ENCODE measurements at regions not wholly inside any gene's neighbourhood (a gene's known extent, or its start where the extent isn't known, plus 50 kb on each side); places are given as distances from the start of the nearest gene placed in this dataset.
"Not testable (repeated sequence)": the region's sequence is repeated elsewhere in the genome, so short reads cannot be mapped to it uniquely, and the experiment has no call there.

DNA sequence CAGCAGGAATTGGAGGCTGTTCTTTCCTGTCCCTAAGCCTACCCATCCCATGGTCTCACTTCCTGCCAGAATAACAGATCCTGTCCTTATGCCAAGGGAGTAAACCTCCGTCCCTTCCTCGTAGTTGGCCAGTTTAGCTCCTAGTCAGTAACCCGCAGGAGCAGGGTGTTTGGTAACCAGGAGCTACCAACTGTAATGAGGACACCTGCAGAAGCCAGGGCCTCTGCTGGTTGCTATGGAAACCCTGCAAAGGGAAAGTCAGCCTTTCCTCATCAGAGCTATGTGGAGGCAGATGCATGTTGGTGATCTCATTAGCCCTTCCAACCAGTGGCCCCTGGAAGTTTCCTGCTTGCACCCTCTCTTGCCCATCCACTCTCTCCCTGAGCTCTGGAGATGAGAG, 368.2 kb upstream of the SULF2 start:
- peak in 1 of 2 donors; percentile 45 for DNase-seq (ENCODE audit: low spot score in 2 of 2)

DNA sequence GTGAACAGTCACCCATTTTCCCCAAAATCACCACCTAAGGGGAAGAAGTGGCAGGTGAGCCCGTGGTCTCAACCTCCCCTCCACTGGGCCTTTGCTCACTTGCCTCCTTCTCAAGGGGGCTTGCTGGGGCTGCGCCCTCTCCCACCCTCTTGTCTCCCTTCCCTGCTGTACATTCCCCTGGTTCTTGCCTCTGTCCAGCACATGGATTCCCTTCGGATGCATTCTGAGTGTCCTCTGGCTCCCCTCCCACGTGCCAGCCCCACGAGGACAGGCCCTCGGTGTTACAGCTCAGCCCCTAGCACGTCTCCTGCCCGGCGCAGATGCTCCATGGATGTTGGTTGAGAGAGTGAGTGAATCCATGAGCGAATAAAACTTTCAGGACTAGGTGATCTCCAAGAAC, 367.8 kb upstream of the SULF2 start:
- no peak for DNase-seq (ENCODE audit: low spot score in 2 of 2)
- no peak for FAIRE-seq

More for the DNA sequence above, 368.2 kb upstream of the SULF2 start:
- no peak for FAIRE-seq

DNA sequence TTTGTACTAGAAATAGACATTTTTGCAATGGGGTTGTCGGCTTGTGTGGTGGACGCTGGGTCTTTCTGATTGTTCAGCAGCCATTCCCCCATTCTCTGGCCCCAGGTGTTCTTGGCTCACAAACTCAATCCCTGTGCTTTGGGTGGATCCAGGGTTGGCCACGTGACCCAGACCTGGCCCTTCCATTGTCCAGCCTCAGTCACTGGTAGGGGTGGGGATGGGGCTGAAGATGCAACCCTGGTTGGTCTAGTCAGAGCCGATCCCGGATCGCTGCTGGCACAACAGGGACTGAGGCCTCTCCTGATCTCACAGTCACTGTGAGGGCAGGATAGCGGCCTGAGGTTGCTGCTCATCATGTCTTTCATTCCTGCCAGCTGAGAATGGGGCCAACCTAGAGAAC, 365.3 kb upstream of the SULF2 start:
- no peak for DNase-seq (ENCODE audit: low spot score in 2 of 2)
- no peak for FAIRE-seq

DNA sequence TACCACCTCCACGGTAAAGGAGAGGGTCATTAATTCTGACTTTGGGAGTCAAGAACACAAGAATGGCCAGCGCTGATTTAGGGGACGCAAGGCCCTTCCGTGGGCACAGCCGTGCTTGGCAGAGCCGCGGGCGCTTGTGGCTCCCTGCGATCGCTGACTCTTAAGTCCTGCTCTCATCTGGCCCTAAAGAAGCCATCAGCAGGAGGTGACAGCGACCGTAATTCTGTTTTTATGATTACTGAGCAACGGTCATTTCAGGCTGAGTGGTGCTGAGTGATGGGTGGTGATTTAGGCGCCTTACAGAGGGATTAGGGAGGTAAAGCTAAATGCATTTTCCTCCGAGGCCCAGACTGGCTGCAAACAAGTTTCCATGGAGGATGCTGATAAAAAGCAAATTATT, 364.6 kb upstream of the SULF2 start:
- FAIRE-seq (no peak), DNase-seq (ENCODE audit: low spot score in 2 of 2) (no peak)

DNA sequence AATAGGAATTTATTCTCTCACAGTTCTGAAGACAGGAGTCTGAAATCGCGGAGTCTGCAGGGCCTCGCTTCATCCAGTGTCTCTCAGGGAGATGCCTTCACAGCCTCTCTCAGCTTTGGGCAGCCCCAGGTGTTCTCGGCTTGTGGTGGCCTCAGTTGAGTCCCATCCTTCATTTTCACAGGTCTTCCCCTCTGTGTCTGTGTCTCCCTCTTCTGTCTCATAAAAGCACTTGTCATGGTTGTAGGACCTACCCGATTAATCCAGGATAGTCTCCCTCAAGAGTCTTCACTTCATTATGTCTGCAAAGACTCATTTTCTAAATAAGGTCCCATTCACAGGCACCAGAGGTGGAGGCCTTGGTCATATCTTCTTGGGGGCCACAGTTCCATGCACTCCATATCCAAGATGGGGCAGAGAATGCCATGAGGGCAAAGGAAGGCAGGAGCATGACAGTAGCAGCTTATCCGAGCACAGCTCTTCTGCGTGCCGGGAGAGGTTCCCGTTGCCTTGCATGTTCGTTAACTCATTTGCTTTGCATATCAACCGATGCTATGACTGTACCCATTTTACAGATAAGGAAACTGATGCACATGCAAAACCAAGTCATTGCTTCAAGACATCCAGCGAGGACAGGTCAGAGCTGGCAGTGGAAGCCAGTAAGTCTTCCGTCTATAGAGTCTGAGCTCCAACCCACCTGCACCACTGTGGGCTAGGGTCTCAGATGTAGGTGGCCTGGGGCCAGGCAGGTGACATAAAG, 363.8 kb upstream of the SULF2 start:
- FAIRE-seq: no peak
- DNase-seq (ENCODE audit: low spot score in 2 of 2): no peak

DNA sequence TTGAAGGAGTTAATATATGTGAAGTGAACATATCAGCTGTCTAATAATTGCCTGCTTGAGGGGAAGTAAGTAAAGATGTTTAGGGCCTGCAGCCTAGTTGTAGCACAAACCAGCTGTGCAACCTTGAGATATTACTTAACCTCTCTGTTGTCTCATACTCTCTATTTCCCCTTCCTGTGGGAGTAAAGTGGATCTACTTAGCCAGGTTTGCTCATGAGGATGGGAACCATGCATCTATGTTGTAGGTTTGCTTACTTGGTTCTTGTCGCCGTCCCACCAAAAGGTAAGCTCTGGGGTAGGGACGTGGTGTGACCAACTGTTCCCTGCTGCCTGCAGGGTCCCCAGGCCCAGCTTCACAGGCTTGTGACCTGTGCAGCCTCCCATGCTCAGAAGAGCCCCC, 362.7 kb upstream of the SULF2 start:
- DNase-seq (ENCODE audit: low spot score in 2 of 2) (no peak), FAIRE-seq (no peak)

DNA sequence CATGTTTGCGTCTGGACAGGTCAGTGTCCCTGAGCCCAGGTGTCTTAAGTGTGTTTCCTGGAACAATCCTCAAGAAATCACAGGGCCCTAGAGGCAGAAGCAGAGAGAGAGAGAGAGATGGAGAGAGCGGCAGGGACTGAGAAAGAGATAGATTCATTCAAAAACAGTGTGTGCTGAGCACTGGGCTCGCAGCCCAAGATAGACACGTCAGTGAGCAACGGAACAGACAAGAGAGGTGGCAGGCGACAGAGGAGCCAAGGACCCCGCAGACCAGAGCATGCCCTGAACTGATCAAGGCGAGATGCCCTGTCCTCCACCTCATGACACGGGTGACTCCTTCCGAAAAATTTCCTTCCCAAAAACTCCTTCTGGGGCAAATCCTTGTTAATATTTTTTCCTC, 362.0 kb upstream of the SULF2 start:
- FAIRE-seq (no peak), DNase-seq (ENCODE audit: low spot score in 2 of 2) (no peak)

DNA sequence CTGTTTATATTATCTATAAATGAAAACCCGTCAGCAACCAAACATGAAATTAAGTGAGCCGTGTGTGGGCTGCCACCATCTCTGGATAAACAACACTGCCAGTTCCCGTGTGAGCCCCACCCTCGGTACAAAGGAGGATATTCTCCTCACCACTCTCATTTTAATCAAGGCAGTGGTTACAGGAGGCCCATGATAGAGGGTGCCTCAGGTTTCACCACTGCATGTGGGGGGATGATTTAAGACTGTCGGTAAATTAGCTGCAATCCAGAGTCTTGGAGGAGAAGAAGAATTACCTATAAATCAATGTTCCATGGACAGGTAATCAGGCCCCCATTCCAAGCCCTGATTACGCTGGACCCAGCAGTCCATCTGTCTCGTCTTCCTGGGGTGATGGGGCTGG, 361.6 kb upstream of the SULF2 start:
- DNase-seq (ENCODE audit: low spot score in 2 of 2) (no peak), FAIRE-seq (no peak)

DNA sequence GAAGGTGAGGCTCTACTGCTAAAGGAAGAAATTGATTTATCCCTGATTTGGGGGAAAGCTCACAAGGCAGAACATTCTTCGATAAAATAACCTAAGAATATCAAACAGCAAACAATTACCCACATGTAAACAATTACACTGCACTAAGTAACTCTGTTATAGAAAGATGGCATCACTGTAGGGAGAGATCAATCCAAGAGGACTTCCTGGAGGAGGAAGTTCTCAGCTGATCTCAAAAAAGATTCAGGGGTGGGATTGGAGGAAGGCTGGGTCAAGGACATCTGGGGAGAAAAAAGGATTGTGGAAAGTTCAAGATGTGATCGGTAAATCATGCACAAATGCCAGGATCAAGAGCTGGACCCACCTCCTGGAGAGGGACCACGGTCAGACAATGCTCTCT, 361.0 kb upstream of the SULF2 start:
- FAIRE-seq: no peak
- DNase-seq (ENCODE audit: low spot score in 2 of 2): no peak

DNA sequence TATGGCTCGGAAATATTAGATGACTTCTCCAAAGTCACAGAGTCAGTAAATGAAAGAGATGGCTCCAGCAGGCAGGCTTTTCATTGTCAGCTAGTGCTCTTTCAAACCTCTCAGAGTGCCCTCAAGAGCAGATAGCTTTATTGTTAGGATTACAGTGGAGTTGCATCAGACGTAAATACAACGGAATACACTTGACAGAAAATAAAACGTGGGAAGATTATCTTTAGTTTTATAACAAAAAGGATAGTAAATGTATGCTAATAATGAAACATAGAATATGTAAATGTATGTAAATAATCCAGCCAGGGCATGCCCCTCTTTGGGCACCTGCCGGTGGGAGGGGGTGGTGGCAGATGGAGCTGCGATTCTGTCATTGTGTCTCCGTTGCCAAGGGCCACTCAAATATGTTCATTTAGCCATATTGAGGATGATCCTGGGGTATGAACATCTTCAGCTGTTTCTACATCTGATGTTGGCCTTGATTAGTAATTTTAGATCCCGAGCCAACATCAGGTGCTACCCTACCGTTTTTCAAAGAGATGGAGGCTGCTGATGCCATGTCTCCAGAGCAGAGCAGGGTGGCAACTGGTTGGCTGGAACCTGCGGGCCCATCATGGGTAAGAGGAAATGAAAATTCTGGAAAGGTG, 358.3 kb upstream of the SULF2 start:
- DNase-seq (ENCODE audit: low spot score in 2 of 2) (no peak), FAIRE-seq (no peak)

DNA sequence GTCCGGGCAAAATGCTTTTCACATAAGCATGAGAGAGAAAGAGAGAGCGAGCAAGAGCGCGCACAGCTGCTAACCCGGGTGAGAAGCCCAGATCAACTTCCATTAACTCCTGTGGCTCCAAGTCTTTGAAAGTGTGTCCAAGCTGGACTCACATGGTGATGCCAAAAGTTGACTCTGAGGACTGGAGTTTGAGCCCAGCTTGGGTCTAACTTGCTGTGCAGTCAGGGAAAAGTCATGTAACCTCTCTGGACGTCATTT, 357.2 kb upstream of the SULF2 start:
- FAIRE-seq (no peak), DNase-seq (ENCODE audit: low spot score in 2 of 2) (no peak)

DNA sequence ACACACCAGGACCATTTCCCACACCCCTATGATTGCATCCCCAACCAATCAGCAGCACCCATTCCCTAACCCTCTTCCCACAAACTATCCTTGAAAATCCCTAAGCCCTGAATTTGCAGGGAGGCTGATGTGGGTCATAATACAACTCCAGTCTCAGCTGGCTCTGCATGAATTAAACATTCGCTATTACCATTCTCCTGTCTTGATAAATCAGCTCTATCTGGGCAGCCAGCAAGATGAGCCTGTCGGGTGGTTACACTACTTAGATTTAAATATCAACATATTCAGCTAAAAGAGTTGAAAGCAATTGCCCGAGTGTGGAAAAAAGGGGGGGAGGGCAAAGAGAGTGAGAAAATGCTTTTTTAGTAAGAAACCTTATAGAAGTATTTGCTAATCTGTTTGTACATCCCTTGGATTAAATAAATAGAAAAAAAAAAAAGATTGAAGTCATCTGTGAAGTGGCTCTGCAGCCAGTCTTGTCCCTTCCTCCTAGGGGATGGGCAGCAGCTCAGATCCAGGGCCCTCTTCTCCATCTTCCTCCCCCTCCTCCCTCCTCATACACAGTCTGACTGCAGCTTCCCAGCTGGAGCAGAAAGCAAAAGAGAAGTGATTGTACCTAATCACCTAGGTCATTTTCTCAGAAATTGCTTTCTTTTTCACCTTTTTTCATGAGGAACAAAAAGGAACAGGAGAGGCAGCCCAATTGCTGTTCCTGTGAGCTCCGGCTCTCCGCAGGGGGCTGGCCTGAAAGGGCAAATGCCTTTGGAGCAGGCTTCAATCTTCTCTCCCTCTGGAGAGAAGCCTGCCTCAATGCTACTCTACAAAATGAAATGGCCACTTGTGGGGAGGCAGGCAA, 356.6 kb upstream of the SULF2 start:
- DNase-seq (ENCODE audit: low spot score in 2 of 2) (no peak), FAIRE-seq (no peak)

DNA sequence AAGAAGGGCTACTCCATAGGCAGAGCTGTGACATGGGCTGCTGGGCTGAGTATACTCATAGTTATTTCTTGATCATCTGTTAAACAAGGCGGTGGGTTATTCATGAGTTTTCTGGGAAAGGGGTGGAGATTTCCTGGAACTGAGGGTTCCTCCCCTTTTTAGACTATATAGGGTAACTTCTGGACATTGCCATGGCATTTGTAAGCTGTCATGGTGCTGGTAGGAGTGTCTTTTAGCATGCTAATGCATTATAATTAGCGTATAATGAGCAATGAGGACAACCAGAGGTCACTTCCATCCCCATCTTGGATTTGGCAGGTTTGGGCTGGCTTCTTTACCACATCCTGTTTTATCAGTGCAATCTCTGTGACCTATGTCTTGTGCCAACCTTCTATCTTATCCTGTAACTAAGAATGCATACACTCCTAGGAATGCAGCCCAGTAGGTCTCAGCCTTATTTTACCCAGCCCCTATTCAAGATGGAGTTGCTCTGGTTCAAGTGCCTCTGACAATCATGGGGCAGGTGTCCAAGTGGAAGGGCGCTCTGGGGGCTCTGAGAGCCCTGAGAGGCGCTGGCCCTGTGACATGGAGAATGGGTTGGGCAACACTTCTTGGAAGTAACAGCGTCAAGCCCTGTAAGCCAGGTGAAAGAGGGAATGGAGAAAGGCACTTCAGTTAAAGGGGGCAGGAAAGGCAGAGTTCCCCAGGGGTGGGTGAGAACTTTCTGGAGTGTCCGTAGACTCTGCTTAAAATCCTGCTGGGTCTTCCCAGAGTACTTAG, 354.2 kb upstream of the SULF2 start:
- DNase-seq (ENCODE audit: low spot score in 2 of 2) (no peak), FAIRE-seq (no peak)

DNA sequence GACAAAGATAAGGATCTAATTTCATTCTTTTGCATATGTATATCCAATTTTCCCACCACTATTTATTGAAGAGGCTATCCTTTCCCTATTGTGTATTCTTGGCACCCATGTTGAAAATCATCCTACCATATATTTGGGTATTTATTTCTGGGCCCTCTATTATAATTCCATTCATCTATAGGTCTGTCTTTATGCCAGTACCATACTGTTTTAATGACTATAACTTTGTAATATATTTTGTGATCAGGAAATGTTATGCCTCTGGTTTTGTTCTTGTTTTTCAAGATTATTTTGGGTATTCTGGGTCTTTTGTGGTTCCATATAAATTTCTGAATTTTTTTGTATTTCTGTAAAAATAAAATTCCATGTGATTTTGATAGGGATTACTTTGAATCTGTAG, 347.6 kb upstream of the SULF2 start:
- FAIRE-seq (no peak), DNase-seq (ENCODE audit: low spot score in 2 of 2) (no peak)

DNA sequence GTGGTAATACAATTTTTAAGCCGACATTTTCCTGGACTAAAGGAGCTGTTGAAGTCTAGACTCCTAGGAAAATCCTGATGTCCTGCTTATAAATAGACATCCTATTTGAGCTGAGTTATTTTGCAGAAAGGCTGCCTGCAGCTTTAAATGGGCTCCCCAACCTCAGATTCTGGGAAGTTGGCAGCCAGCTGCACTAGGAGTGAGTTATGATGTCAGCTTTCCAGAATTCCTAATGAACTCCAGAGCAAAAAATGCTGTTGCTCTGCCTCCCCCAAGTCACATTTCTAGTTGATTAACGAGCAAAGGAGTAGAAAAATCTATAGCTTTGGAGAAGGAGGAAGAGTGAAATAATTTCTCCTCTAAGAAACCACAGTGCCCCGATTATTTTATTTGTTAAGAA, 346.3 kb upstream of the SULF2 start:
- DNase-seq (ENCODE audit: low spot score in 2 of 2): no peak
- FAIRE-seq: no peak

DNA sequence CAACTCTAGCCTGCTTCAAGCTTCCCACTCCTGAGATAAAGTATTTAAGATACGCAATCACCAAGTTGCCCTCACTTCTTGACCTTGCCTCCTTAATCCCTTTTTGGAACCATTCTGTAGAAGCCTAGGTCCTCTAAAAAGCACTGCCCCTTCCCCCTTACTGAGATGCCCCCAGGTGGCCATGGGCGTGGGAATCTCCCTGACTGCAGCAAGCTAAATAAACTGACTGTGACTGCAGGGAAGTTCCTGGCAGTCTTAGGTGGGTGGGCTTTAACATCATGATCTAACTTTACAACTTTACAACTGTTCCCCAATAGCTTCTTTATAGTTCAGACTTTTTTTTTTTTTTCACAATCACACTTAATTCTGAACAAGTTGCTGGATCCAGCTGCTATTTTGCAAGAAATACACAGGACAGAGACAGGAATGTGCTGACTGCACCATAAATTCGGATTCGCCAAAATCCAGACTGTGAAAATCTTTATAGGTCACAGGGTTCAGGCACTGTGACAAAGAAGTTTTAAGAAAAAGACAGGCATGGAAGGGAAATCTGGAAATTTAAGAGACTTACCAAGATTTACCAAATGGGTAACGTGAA, 344.2 kb upstream of the SULF2 start:
- DNase-seq (ENCODE audit: low spot score in 2 of 2): no peak
- no peak for FAIRE-seq

DNA sequence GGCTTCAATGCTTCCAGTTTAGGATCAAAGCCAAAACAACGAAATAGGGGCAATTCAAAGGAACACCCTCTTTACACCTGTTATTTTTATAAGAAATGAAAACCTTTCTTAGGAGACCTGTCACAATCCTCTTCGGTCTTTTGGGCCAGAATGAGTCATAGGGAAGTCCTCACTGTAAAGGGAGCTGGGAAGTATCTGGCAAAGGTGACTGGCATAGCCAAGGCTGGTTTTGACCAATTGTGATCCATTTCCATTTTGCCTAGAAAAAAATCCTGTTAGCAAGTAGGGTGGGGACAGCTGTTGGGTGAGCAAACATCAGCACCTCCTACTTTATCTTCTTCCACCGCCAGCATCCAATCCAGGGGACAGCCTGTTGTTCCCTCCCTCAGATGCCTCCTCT, 343.2 kb upstream of the SULF2 start:
- FAIRE-seq: no peak
- no peak for DNase-seq (ENCODE audit: low spot score in 2 of 2)

DNA sequence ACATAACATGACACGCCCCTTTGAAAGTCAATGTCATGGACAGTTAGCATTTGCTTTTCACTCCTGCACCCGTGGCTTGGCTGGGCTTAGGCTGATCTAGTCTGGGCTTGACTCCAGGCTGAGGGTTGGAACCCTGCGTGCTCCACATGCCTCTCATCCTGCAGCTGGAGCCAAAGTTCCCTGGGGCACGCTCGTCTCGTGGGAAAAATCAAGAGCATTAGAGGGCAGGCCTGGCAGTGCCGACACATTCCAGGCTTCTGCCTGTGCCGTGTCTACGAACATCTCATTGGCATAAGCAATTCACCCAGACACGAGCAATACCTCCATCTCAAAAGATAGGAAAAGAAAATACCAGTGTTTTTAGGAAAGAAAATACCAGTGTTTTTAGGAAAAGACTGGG, 342.7 kb upstream of the SULF2 start:
- FAIRE-seq; DNase-seq (ENCODE audit: low spot score in 2 of 2): not testable (repeated sequence)

DNA sequence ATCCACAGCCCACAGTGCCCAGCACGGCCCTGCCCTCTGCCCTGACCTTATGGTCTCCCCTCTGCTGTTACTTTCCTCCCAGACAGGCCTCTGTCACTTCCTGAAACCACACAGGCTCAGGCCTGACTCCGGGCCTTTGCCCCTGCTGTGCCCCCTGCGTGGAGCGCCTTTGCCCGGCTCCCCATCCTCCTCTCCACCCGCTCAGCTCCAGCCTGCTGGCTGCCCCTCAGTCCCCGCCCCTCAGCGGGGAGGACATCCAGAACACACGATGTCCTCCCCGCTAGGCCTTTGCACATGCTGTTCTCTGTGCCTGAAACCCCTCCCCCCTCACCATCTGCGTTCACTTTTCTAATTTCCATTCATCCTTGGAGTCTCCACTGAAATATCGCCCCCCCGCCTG, 341.9 kb upstream of the SULF2 start:
- not testable (repeated sequence) for DNase-seq (ENCODE audit: low spot score in 2 of 2); FAIRE-seq

DNA sequence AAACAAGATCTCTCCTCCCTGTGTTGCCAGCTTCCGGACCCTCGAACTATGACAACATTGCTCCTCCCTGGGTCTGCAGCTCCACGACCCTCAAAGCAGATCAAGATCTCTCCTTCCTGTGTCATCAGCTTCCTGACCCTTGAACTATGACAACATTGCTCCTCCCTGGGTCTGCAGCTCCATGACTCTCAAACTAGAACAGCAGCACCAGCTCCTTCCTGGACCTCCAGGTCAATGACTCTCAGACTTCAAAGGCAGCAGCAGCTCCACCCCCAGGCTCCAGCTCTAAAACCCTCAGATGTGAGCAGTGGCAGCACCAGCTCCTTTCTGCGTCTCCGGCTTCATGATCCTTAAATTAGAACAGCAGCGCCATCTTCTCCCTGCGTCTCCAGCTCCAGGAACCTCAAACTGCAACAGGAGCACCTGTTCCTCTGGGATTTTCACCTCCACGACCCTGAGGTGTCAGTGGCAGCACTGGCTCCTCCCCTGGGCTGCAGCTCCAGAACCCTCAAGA, 341.0 kb upstream of the SULF2 start:
- FAIRE-seq: no peak

More for the DNA sequence above, 341.0 kb upstream of the SULF2 start:
- no peak for DNase-seq (ENCODE audit: low spot score in 2 of 2)

All from frontal cortex (tissue), 3 donors.